ENCODE measurements at regions not wholly inside any gene's neighbourhood (a gene's known extent, or its start where the extent isn't known, plus 50 kb on each side); places are given as distances from the start of the nearest gene placed in this dataset.

- DNase-seq (ENCODE audit: extremely low spot score, unreplicated experiment), result no peak
- no peaks in the 10 kb centered on the region for H3K36me3 Mint-ChIP-seq
- no peaks in the 10 kb centered on the region for H3K9me3 Mint-ChIP-seq
- H3K4me1 Mint-ChIP-seq (ENCODE audit: unreplicated experiment), result peaks cover 5% of the 10 kb centered on the region
- TF ChIP-seq CTCF (conservative IDR thresholded peaks at IDR 0.05), result no peak
- H3K27me3 Mint-ChIP-seq, result no peaks in the 10 kb centered on the region
- no peak overlapping the region for H3K27ac Mint-ChIP-seq
- H3K4me3 Mint-ChIP-seq, result no peak overlapping the region
These were observed 540.7 kb upstream of the NECTIN3 start for GRCh38 chr3:110530902-110531301.

GRCh38 chr3:110533089-110533488, 538.5 kb upstream of the NECTIN3 start:
- no peak overlapping the region for H3K4me3 Mint-ChIP-seq
- DNase-seq (ENCODE audit: extremely low spot score, unreplicated experiment), result no peak
- no peaks in the 10 kb centered on the region for H3K4me1 Mint-ChIP-seq (ENCODE audit: unreplicated experiment)
- no peaks in the 10 kb centered on the region for H3K36me3 Mint-ChIP-seq
- H3K9me3 Mint-ChIP-seq, result no peaks in the 10 kb centered on the region
- TF ChIP-seq CTCF (conservative IDR thresholded peaks at IDR 0.05), result no peak
- H3K27ac Mint-ChIP-seq, result no peak overlapping the region
- H3K27me3 Mint-ChIP-seq, result no peaks in the 10 kb centered on the region

DNA sequence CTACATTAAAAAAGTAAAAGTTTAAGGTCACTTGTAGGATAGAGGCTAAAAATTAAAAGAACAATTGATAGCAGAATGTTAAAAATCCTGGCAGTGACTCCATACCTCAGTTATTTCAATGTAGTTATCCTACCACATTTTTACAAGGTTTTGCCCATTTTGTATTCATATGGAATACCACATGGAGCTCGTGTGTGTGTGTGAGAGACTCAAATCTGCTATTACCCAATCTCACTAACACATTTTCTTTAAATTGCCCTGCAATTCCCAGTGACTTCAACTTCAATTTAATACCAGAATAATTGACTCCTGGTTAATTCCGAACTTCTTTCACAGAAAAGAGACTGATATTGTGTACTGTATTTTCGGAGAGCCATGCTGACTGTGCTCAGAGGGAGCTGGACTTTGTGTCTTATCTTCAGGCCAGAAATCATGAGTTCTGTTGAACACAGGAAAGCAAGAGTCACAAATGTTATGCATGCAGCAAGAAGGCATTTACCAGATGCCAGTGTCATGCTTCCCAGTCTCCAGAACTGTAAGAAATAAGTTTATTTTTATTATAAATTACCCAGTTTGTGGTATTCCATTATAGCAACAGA, 529.0 kb upstream of the NECTIN3 start:
- Mint-ChIP-seq H3K4me3 (no peak overlapping the region), H3K9me3 (no peaks in the 10 kb centered on the region), H3K36me3 (no peaks in the 10 kb centered on the region), H3K4me1 (ENCODE audit: unreplicated experiment) (peaks cover 3% of the 10 kb centered on the region), H3K27me3 (no peaks in the 10 kb centered on the region), H3K27ac (no peak overlapping the region)
- no peak for TF ChIP-seq CTCF (conservative IDR thresholded peaks at IDR 0.05)
- no peak for DNase-seq (ENCODE audit: extremely low spot score, unreplicated experiment)

DNA sequence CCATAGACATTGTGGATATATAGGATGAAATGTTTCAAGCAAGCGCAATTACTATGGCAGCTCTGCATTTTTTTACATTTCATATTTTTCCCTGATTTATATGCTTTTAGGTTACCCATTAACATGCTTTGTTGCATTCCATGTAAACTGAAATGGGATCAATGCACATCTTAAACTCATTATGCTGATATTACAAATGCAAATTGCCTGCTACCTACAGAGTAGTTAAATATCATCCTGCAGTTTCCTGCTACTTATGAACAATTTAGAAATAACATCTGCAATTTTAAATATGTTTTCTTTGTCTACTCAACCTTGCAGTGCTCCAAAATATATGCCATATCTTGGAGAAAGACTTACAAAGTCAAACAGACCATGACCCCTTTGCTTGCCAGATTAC, 526.9 kb upstream of the NECTIN3 start:
- H3K4me3 Mint-ChIP-seq, result no peak overlapping the region
- H3K36me3 Mint-ChIP-seq, result no peaks in the 10 kb centered on the region
- no peaks in the 10 kb centered on the region for H3K27me3 Mint-ChIP-seq
- no peak for DNase-seq (ENCODE audit: extremely low spot score, unreplicated experiment)
- TF ChIP-seq CTCF (conservative IDR thresholded peaks at IDR 0.05), result no peak
- H3K9me3 Mint-ChIP-seq, result no peaks in the 10 kb centered on the region
- H3K27ac Mint-ChIP-seq, result no peak overlapping the region
- peaks cover 7% of the 10 kb centered on the region for H3K4me1 Mint-ChIP-seq (ENCODE audit: unreplicated experiment)

- Mint-ChIP-seq H3K27ac (peak overlapping the region; percentile 10), H3K27me3 (no peaks in the 10 kb centered on the region), H3K9me3 (peaks cover 8% of the 10 kb centered on the region), H3K36me3 (no peaks in the 10 kb centered on the region), H3K4me3 (no peak overlapping the region), H3K4me1 (ENCODE audit: unreplicated experiment) (peaks cover 3% of the 10 kb centered on the region)
- DNase-seq (ENCODE audit: extremely low spot score, unreplicated experiment), result no peak
- no peak for TF ChIP-seq CTCF (conservative IDR thresholded peaks at IDR 0.05)
These were observed 521.1 kb upstream of the NECTIN3 start for GRCh38 chr3:110550511-110550910.

DNA sequence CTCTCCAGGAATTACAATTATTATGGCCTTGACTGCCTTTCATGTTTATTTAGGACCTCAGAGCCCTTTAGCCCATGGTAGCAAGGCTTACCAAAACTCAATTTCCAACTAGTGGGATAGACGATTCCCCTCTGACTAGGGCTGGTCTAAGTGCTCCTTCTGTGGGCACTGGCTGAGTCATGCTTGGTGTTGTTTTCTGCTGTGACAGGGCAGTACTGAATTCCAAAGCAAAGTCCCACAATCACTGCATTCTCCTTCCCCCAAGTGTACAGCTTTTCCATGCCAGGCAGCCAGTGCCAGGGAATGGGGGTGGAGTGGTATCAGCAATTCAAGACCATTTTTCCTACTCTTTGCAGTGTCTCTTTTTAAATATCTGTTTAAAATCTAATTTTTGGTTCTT, 509.0 kb upstream of the NECTIN3 start:
- no peak overlapping the region for H3K4me3 Mint-ChIP-seq
- peaks cover 20% of the 10 kb centered on the region for H3K9me3 Mint-ChIP-seq
- H3K27ac Mint-ChIP-seq, result no peak overlapping the region
- H3K4me1 Mint-ChIP-seq (ENCODE audit: unreplicated experiment), result no peaks in the 10 kb centered on the region
- no peaks in the 10 kb centered on the region for H3K27me3 Mint-ChIP-seq
- TF ChIP-seq CTCF (conservative IDR thresholded peaks at IDR 0.05), result no peak
- no peak for DNase-seq (ENCODE audit: extremely low spot score, unreplicated experiment)
- H3K36me3 Mint-ChIP-seq, result no peaks in the 10 kb centered on the region
